Ishikawa (cell line): ENCODE measurements at regions not wholly inside any gene's neighbourhood (a gene's known extent, or its start where the extent isn't known, plus 50 kb on each side); places are given as distances from the start of the nearest gene placed in this dataset.

Experiments used
- CEBPB ChIP-seq: IDR thresholded peaks from 2 replicates; pipeline ENCODE4 v1.6.1; 2012
- CREB1 ChIP-seq: IDR thresholded peaks from 2 replicates; pipeline ENCODE4 v1.6.1; 2012; ENCODE audit warnings: low read depth
- EGR1 ChIP-seq: IDR thresholded peaks from 2 replicates; pipeline ENCODE4 v1.6.1; 2012
- EP300 ChIP-seq: IDR thresholded peaks from 2 replicates; pipeline ENCODE4 v1.6.1; 2012; ENCODE audit warnings: borderline replicate concordance
- FOXM1 ChIP-seq: IDR thresholded peaks from 2 replicates; pipeline ENCODE4 v1.6.1; 2012; ENCODE audit warnings: low read depth, borderline replicate concordance
- MAX ChIP-seq: IDR thresholded peaks from 2 replicates; pipeline ENCODE4 v1.6.1; 2012
- NFIC ChIP-seq: IDR thresholded peaks from 2 replicates; pipeline ENCODE4 v1.6.1; 2012
- RAD21 ChIP-seq: IDR thresholded peaks from 2 replicates; pipeline ENCODE4 v1.6.1; 2012; ENCODE audit warnings: low read depth
- TAF1 ChIP-seq: IDR thresholded peaks from 2 replicates; pipeline ENCODE4 v1.6.1; 2012; ENCODE audit warnings: low read depth, mild to moderate bottlenecking
- ZBTB7A ChIP-seq: IDR thresholded peaks from 2 replicates; pipeline ENCODE4 v1.6.1; 2012; ENCODE audit warnings: low read depth

- TF ChIP-seq MAX: no peak
- no peak for TF ChIP-seq CEBPB
- no peak for TF ChIP-seq TAF1
- TF ChIP-seq FOXM1: no peak
- TF ChIP-seq RAD21: no peak
- TF ChIP-seq EP300: no peak
- no peak for TF ChIP-seq NFIC
- TF ChIP-seq EGR1: no peak
- TF ChIP-seq CREB1: no peak
- TF ChIP-seq ZBTB7A: no peak
Measured at GRCh38 chr2:39995005-39995737, 216.1 kb upstream of the THUMPD2 start.
